ENCODE measurements at regions not wholly inside any gene's neighbourhood (a gene's known extent, or its start where the extent isn't known, plus 50 kb on each side); places are given as distances from the start of the nearest gene placed in this dataset.

DNA sequence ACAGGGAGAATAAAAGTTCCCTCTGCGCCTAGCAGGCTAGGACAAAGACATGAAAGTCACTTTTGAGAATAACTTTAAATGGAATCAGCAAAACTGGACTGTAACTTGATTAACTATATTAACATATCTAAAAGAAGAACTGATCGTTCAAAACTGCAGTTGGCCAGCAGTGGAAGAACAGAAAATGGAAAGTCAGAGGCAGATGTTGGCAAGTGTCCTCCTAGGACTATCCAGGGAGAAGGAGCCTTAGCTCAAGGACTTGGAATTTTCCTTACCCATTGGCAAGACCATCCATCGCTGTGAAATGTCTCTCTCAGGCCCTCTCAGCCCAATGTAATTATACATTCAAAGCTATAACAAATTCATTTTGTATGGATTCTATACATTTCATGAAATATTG, 419.7 kb downstream of the ATP23 start:
- Mint-ChIP-seq H3K36me3 (no peaks in the 10 kb centered on the region), H3K4me1 (no peaks in the 10 kb centered on the region), H3K27ac (no peak overlapping the region), H3K27me3 (peaks cover 2 to 4% of the 10 kb centered on the region in 2 donors), H3K9me3 (no peaks in the 10 kb centered on the region), H3K4me3 (no peak overlapping the region)
- Histone ChIP-seq H3K27ac (ENCODE audit: low read depth, low read length) (no peak overlapping the region), H3K4me3 (ENCODE audit: low read length in 2 of 2) (no peak overlapping the region), H3K27me3 (ENCODE audit: insufficient read depth, low read length) (no peaks in the 10 kb centered on the region), H3K9me3 (ENCODE audit: control insufficient read depth in 1 of 2, low read length in 2 of 2) (no peaks in the 10 kb centered on the region), H3K36me3 (ENCODE audit: insufficient read depth, low read length) (no peaks in the 10 kb centered on the region), H3K4me1 (ENCODE audit: insufficient read depth, low read length) (no peaks in the 10 kb centered on the region)
- CTCF ChIA-PET (ENCODE audit: partially characterized antibody), result no interaction called here
- no peak for DNase-seq
- intact Hi-C loops (cut with micrococcal nuclease), result no loop called here
- POLR2A ChIA-PET (ENCODE audit: partially characterized antibody), result no interaction called here

DNA sequence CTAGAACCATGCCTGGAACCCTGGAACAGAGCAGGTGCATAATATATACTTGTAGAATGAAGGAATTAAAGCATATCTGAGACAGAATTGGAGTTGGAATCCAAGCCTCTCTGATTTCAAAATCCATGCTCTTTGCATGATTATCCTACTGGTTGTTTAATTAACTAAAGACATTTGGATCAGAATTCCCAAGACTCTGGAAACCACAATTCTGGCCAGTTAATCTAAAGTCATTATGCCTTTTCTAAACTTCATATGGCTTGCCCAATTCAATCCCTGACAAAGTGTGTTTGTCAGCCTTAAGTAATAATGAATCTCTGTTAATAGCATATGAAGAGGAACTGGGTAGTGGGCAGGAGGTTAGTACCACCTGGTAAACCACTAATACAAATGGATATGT, 422.6 kb downstream of the ATP23 start:
- no peaks in the 10 kb centered on the region for H3K27me3 ChIP-seq (ENCODE audit: insufficient read depth, low read length)
- peaks cover 0 to 1% of the 10 kb centered on the region in 2 donors for H3K27me3 Mint-ChIP-seq
- no peaks in the 10 kb centered on the region for H3K4me1 ChIP-seq (ENCODE audit: insufficient read depth, low read length)
- no peak for DNase-seq
- no peak overlapping the region for H3K4me3 Mint-ChIP-seq
- H3K9me3 ChIP-seq (ENCODE audit: control insufficient read depth in 1 of 2, low read length in 2 of 2), result no peaks in the 10 kb centered on the region
- H3K36me3 Mint-ChIP-seq, result no peaks in the 10 kb centered on the region
- intact Hi-C loops (cut with micrococcal nuclease), result no loop called here
- no peak overlapping the region for H3K4me3 ChIP-seq (ENCODE audit: low read length in 2 of 2)
- no peak overlapping the region for H3K27ac ChIP-seq (ENCODE audit: low read depth, low read length)
- H3K27ac Mint-ChIP-seq, result no peak overlapping the region
- no peaks in the 10 kb centered on the region for H3K9me3 Mint-ChIP-seq
- ChIA-PET CTCF (ENCODE audit: partially characterized antibody) (no interaction called here), POLR2A (ENCODE audit: partially characterized antibody) (no interaction called here)
- H3K36me3 ChIP-seq (ENCODE audit: insufficient read depth, low read length), result no peaks in the 10 kb centered on the region
- no peaks in the 10 kb centered on the region for H3K4me1 Mint-ChIP-seq

DNA sequence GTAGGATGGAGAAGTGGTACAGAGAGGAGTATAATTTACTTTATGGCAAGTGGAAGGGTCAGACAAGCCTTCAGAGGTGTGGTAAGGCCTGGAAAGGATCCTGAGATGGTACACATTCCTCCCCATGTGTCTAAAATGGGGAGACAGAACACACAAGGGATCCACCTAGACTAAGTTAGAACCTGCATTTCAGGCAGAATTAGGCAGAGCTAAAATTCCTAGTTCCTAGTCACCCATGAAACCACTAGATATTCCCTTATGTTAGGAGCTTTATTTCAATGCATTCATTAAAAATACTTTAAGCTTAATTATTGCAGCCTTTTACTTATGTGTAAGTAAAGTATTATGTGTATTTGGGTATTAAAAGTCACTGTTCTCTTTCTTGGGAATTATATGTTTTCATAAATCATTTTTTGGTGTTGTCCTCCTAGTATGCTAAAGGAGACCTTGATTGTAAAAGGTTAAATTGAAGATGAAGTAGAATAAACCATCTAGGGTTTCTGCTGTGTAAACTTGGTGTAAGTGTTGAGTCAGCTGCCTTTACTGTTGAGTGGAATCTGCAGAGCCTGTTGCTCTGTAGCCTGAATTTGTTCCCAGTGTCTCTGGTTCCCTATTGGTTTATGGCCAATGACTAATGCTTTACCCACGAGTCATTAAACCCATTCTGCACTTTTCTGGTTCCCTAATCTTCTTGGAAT, 423.2 kb downstream of the ATP23 start:
- ChIA-PET CTCF (ENCODE audit: partially characterized antibody) (no interaction called here), POLR2A (ENCODE audit: partially characterized antibody) (no interaction called here)
- no peaks in the 10 kb centered on the region for H3K9me3 ChIP-seq (ENCODE audit: control insufficient read depth in 1 of 2, low read length in 2 of 2)
- no peak overlapping the region for H3K4me3 Mint-ChIP-seq
- H3K4me1 ChIP-seq (ENCODE audit: insufficient read depth, low read length), result no peaks in the 10 kb centered on the region
- no peak overlapping the region for H3K4me3 ChIP-seq (ENCODE audit: low read length in 2 of 2)
- H3K27ac Mint-ChIP-seq, result no peak overlapping the region
- H3K36me3 ChIP-seq (ENCODE audit: insufficient read depth, low read length), result no peaks in the 10 kb centered on the region
- H3K9me3 Mint-ChIP-seq, result no peaks in the 10 kb centered on the region
- H3K27ac ChIP-seq (ENCODE audit: low read depth, low read length), result no peak overlapping the region
- intact Hi-C loops (cut with micrococcal nuclease), result no loop called here
- H3K4me1 Mint-ChIP-seq, result no peaks in the 10 kb centered on the region
- no peaks in the 10 kb centered on the region for H3K27me3 ChIP-seq (ENCODE audit: insufficient read depth, low read length)
- peaks cover 0 to 1% of the 10 kb centered on the region in 2 donors for H3K27me3 Mint-ChIP-seq
- H3K36me3 Mint-ChIP-seq, result no peaks in the 10 kb centered on the region
- DNase-seq, result no peak

DNA sequence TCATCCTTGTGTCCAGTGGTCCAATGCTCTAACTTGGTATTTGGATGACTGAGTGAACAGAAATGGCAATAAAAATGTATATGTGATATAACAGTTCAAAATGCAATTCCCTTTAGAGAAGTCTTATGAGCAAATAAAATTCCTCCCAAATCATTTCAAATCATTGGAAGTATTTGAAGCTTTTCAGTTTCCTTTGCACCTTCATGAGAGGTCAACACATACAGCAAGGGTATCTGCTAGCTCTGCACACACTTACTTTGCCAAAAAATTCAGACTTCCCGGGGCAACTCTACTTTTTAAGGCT, 423.7 kb downstream of the ATP23 start:
- POLR2A ChIA-PET (ENCODE audit: partially characterized antibody), result no interaction called here
- no peak for DNase-seq
- H3K27ac Mint-ChIP-seq, result no peak overlapping the region
- Histone ChIP-seq H3K9me3 (ENCODE audit: control insufficient read depth in 1 of 2, low read length in 2 of 2) (no peaks in the 10 kb centered on the region), H3K4me3 (ENCODE audit: low read length in 2 of 2) (no peak overlapping the region), H3K27ac (ENCODE audit: low read depth, low read length) (no peak overlapping the region), H3K27me3 (ENCODE audit: insufficient read depth, low read length) (no peaks in the 10 kb centered on the region), H3K36me3 (ENCODE audit: insufficient read depth, low read length) (no peaks in the 10 kb centered on the region), H3K4me1 (ENCODE audit: insufficient read depth, low read length) (no peaks in the 10 kb centered on the region)
- H3K9me3 Mint-ChIP-seq, result no peaks in the 10 kb centered on the region
- peaks cover 0 to 1% of the 10 kb centered on the region in 2 donors for H3K27me3 Mint-ChIP-seq
- intact Hi-C loops (cut with micrococcal nuclease), result no loop called here
- CTCF ChIA-PET (ENCODE audit: partially characterized antibody), result no interaction called here
- no peak overlapping the region for H3K4me3 Mint-ChIP-seq
- no peaks in the 10 kb centered on the region for H3K36me3 Mint-ChIP-seq
- no peaks in the 10 kb centered on the region for H3K4me1 Mint-ChIP-seq

DNA sequence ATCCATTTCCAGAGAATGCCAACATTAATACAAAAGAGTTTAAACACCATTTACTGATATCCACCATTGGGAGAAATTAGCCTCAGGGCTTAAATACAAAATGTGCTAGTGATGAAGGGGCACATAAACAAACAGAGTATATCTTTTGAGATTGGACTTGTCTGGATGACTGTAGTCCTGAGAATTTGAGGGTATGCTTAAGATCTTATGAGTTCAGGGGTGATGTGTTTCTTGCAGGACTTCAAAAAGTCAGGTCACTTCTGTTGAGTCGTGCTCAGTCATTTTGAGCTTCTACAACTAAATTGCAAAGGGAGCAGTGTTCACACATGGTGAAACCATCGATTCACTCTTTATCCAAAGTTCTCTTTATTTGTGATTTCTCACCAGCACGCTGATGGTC, 425.7 kb downstream of the ATP23 start:
- H3K9me3 Mint-ChIP-seq, result peaks cover 2 to 11% (median 5%) of the 10 kb centered on the region in 8 donors
- ChIA-PET POLR2A (ENCODE audit: partially characterized antibody) (no interaction called here), CTCF (ENCODE audit: partially characterized antibody) (interaction anchor here (0.7 to 1.5 kb wide), 2 partner anchors 19 to 76 kb away, joined by 4 to 5 read pairs; no protein-coding TSS in a partner anchor)

DNA sequence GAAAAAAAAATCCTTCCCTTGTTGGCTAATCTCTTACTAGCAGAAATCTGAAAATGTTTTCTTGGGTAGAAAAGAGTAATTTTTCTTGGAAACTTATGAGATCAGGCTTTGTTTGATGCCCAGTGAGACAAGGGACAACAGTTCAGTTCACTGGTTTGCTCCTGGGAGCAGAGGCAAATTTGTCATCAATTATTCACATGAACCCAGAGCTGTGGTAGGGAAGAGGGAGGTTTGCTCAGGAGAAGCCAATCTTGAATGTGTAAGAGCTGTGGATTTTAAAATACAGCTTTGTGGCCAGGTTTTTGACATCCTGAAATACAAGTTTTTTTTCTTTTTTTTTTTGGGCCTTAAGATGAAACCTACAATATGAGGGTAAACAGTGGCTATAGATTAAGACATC, 426.6 kb downstream of the ATP23 start:
- H3K9me3 Mint-ChIP-seq, result peaks cover 2 to 15% (median 7%) of the 10 kb centered on the region in 8 donors
- H3K4me1 ChIP-seq (ENCODE audit: insufficient read depth, low read length), result no peaks in the 10 kb centered on the region
- POLR2A ChIA-PET (ENCODE audit: partially characterized antibody), result interaction anchor here (0.6 kb wide), 1 partner anchor 27 kb away, joined by 3 read pairs; no protein-coding TSS in a partner anchor
- no peaks in the 10 kb centered on the region for H3K27me3 ChIP-seq (ENCODE audit: insufficient read depth, low read length)
- no peaks in the 10 kb centered on the region for H3K27me3 Mint-ChIP-seq
- no peak overlapping the region for H3K27ac Mint-ChIP-seq
- no peaks in the 10 kb centered on the region for H3K36me3 ChIP-seq (ENCODE audit: insufficient read depth, low read length)
- H3K9me3 ChIP-seq (ENCODE audit: control insufficient read depth in 1 of 2, low read length in 2 of 2), result no peaks in the 10 kb centered on the region
- H3K4me3 Mint-ChIP-seq, result no peak overlapping the region
- no peak overlapping the region for H3K4me3 ChIP-seq (ENCODE audit: low read length in 2 of 2)
- H3K27ac ChIP-seq (ENCODE audit: low read depth, low read length), result no peak overlapping the region
- intact Hi-C loops (cut with micrococcal nuclease), result no loop called here
- H3K4me1 Mint-ChIP-seq, result no peaks in the 10 kb centered on the region
- DNase-seq, result no peak
- CTCF ChIA-PET (ENCODE audit: partially characterized antibody), result interaction anchor here (1.5 kb wide), 1 partner anchor 75 kb away, joined by 5 read pairs; no protein-coding TSS in a partner anchor
- no peaks in the 10 kb centered on the region for H3K36me3 Mint-ChIP-seq

More for the DNA sequence above, 425.7 kb downstream of the ATP23 start:
- Histone ChIP-seq H3K4me3 (ENCODE audit: low read length in 2 of 2) (no peak overlapping the region), H3K4me1 (ENCODE audit: insufficient read depth, low read length) (no peaks in the 10 kb centered on the region), H3K27me3 (ENCODE audit: insufficient read depth, low read length) (no peaks in the 10 kb centered on the region), H3K9me3 (ENCODE audit: control insufficient read depth in 1 of 2, low read length in 2 of 2) (no peaks in the 10 kb centered on the region), H3K36me3 (ENCODE audit: insufficient read depth, low read length) (no peaks in the 10 kb centered on the region), H3K27ac (ENCODE audit: low read depth, low read length) (no peak overlapping the region)
- DNase-seq, result no peak
- intact Hi-C loops (cut with micrococcal nuclease), result no loop called here
- Mint-ChIP-seq H3K36me3 (no peaks in the 10 kb centered on the region), H3K27ac (no peak overlapping the region), H3K4me3 (no peak overlapping the region), H3K27me3 (no peaks in the 10 kb centered on the region), H3K4me1 (no peaks in the 10 kb centered on the region)

DNA sequence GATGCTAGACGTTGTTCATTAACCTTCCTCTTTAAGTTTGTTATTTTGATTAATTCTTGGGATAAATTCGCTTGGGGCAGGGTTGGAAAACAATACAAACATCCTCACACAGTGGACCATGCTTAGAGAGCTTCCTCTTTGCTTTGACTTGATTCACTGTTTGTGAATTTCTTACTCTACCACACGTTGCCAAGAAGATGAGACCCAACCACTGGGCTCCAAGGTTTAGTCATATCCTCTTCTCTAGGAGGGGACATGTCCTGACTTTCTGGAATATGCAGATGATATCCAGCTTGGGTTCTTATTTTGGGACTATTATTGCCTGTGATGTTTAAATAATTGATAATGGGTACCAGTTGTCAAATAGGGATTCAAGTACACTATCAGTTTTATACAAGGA, 428.2 kb downstream of the ATP23 start:
- DNase-seq, result no peak
- Mint-ChIP-seq H3K9me3 (peaks cover 2 to 15% (median 7%) of the 10 kb centered on the region in 8 donors), H3K36me3 (no peaks in the 10 kb centered on the region), H3K4me1 (no peaks in the 10 kb centered on the region), H3K4me3 (no peak overlapping the region), H3K27ac (no peak overlapping the region), H3K27me3 (peaks cover 0 to 1% of the 10 kb centered on the region in 2 donors)
- Histone ChIP-seq H3K27ac (ENCODE audit: low read depth, low read length) (no peak overlapping the region), H3K27me3 (ENCODE audit: insufficient read depth, low read length) (no peaks in the 10 kb centered on the region), H3K4me1 (ENCODE audit: insufficient read depth, low read length) (no peaks in the 10 kb centered on the region), H3K36me3 (ENCODE audit: insufficient read depth, low read length) (no peaks in the 10 kb centered on the region), H3K9me3 (ENCODE audit: control insufficient read depth in 1 of 2, low read length in 2 of 2) (no peaks in the 10 kb centered on the region), H3K4me3 (ENCODE audit: low read length in 2 of 2) (no peak overlapping the region)
- ChIA-PET CTCF (ENCODE audit: partially characterized antibody) (no interaction called here), POLR2A (ENCODE audit: partially characterized antibody) (no interaction called here)
- intact Hi-C loops (cut with micrococcal nuclease), result no loop called here

DNA sequence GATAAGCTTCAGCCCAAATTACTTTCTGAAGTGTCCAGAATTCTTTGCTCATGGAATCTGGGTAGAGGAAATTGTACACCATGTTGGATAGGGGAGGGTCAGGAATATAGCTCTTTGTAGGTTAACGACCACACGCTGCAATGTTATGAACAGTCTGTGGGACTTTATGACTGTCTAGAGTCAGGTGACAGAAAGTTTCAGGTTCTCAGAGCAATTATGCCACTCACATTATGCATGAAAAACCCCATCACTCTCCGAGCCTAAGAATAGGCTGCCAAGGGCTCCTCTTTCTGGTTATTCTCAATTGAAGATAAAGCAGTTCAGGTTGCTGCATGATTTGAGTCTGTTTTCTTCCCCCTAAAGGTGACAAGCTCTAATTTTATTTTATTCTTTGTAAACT, 430.9 kb downstream of the ATP23 start:
- no peak overlapping the region for H3K4me3 ChIP-seq (ENCODE audit: low read length in 2 of 2)
- no peak overlapping the region for H3K27ac ChIP-seq (ENCODE audit: low read depth, low read length)
- Mint-ChIP-seq H3K9me3 (peaks cover 2 to 15% (median 7%) of the 10 kb centered on the region in 8 donors), H3K4me1 (no peaks in the 10 kb centered on the region), H3K4me3 (no peak overlapping the region), H3K27ac (no peak overlapping the region), H3K36me3 (no peaks in the 10 kb centered on the region), H3K27me3 (peaks cover 0 to 3% of the 10 kb centered on the region in 2 donors)
- DNase-seq, result no peak
- POLR2A ChIA-PET (ENCODE audit: partially characterized antibody), result no interaction called here
- H3K9me3 ChIP-seq (ENCODE audit: control insufficient read depth in 1 of 2, low read length in 2 of 2), result no peaks in the 10 kb centered on the region
- H3K4me1 ChIP-seq (ENCODE audit: insufficient read depth, low read length), result no peaks in the 10 kb centered on the region
- CTCF ChIA-PET (ENCODE audit: partially characterized antibody), result no interaction called here
- intact Hi-C loops (cut with micrococcal nuclease), result no loop called here
- no peaks in the 10 kb centered on the region for H3K27me3 ChIP-seq (ENCODE audit: insufficient read depth, low read length)
- no peaks in the 10 kb centered on the region for H3K36me3 ChIP-seq (ENCODE audit: insufficient read depth, low read length)

Measured in CD4-positive, alpha-beta memory T cell (primary cell).